SK-N-SH (cell line): ENCODE measurements at regions not wholly inside any gene's neighbourhood (a gene's known extent, or its start where the extent isn't known, plus 50 kb on each side); places are given as distances from the start of the nearest gene placed in this dataset.
"Not testable (repeated sequence)": the region's sequence is repeated elsewhere in the genome, so short reads cannot be mapped to it uniquely, and the experiment has no call there.

Experiments used
- CTCF ChIP-seq: fragments of 200-600 bp; sonication (generic); IDR thresholded peaks from 2 replicates; pipeline ENCODE4 v1.6.1; 2017; ENCODE audit warnings: antibody characterized with exemption, mild to moderate bottlenecking, moderate library complexity
- EP300 ChIP-seq, 2 experiments: IDR thresholded peaks; 2 replicates each; pipeline versions ENCODE4 v1.4.0 to v1.6.1; 2012; ENCODE audit warnings: borderline replicate concordance in 1 of 2, low read depth in 1 of 2, low read length in 1 of 2
- EZH2phosphoT487 ChIP-seq: fragments of 200-600 bp; sonication (generic); IDR thresholded peaks from 2 replicates; pipeline ENCODE4 v1.6.1; 2017; ENCODE audit warnings: low read depth, mixed run types, mild to moderate bottlenecking, antibody characterized with exemption, moderate library complexity, borderline replicate concordance
- MAX ChIP-seq: IDR thresholded peaks from 2 replicates; pipeline ENCODE4 v1.4.0; 2012; ENCODE audit warnings: low read depth
- RCOR1 ChIP-seq: fragments of 150-350 bp; IDR thresholded peaks from 2 replicates; pipeline ENCODE4 v1.6.1; 2017; ENCODE audit warnings: antibody characterized with exemption, low read length
- REST ChIP-seq: IDR thresholded peaks from 2 replicates; pipeline ENCODE4 v1.6.1; 2012; ENCODE audit warnings: mild to moderate bottlenecking, low read depth, low read length, moderate library complexity
- TCF12 ChIP-seq: IDR thresholded peaks from 2 replicates; pipeline ENCODE4 v1.4.0; 2012
- TEAD4 ChIP-seq: IDR thresholded peaks from 2 replicates; pipeline ENCODE4 v1.4.0; 2012; ENCODE audit warnings: mild to moderate bottlenecking, borderline replicate concordance; ENCODE audit not compliant: insufficient read depth
- USF2 ChIP-seq: fragments of 150-350 bp; IDR thresholded peaks from 2 replicates; pipeline ENCODE4 v1.6.1; 2017; ENCODE audit warnings: antibody characterized with exemption, low read length, low read depth, borderline replicate concordance
- YY1 ChIP-seq: IDR thresholded peaks from 2 replicates; pipeline ENCODE4 v1.4.0; 2012; ENCODE audit warnings: low read depth, mild to moderate bottlenecking
- ZBTB33 ChIP-seq: IDR thresholded peaks from 2 replicates; pipeline ENCODE4 v1.4.0; 2012; ENCODE audit warnings: low read depth, borderline replicate concordance

GRCh38 chr6:40867527-40867926 is 171.5 kb downstream of the UNC5CL start:
- TF ChIP-seq EZH2phosphoT487; CTCF; TCF12; EP300 (IDR thresholded peaks at IDR 0.05; ENCODE audit: borderline replicate concordance in 1 of 2, low read depth in 1 of 2, low read length in 1 of 2); USF2; MAX; ZBTB33; YY1; REST; TEAD4; RCOR1: not testable (repeated sequence)
